HG02885 (cell line): ENCODE measurements at regions not wholly inside any gene's neighbourhood (a gene's known extent, or its start where the extent isn't known, plus 50 kb on each side); places are given as distances from the start of the nearest gene placed in this dataset.

Experiments used
- ATAC-seq: cut with Tn5 transposase; IDR thresholded peaks from one replicate; pipeline ENCODE4 v1.9.1; 2021; ENCODE audit warnings: mild to moderate bottlenecking; ENCODE audit not compliant: unreplicated experiment, poor library complexity

DNA sequence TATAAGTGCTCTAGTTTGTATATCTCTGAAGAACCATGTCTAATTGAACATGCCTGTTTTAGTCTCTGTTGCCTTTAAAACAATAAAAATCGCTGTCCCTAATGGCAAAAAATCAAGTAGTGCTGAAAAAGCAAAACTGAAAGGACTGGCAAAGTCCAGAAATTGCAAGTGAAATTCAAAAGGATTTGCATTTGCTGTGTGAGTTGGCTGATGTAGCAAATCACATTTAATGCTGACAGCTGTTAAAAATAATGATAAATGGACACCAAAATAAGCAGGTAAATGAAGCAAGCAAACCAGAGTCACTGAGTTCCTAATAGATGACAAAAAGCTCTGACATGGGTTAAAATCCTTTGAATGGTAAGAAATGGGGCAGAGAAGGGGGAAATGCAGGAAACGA is 874.1 kb downstream of the GRM8 start:
- ATAC-seq, result no peak

DNA sequence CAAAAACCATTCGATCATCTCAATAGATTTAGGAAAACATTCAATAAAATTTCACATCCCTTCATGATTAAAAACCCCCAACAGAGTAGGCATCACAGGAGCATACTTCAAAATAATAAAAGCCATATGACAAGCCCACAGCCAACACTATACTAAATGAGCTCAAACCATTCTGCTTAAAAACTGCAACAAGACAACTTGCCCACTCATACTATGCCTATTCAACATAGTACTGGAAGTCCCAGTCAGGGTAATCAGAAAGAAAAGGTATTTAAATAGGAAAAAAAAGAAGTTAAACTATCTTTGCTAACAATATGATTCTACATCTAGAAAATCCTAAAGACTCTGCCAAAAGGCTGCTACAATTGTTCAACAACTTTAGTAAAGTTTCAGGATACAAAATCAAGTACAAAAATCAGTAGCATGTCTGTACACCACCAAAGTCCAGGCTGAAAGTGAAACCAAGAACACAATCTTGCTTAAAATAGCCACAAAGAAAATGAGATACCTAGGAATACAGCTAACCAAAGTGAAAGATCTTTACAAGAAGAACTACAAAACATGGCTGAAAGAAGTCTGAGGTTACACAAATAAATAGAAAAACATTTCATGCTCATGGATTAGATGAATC is 882.6 kb downstream of the GRM8 start:
- peak; percentile 46 for ATAC-seq

DNA sequence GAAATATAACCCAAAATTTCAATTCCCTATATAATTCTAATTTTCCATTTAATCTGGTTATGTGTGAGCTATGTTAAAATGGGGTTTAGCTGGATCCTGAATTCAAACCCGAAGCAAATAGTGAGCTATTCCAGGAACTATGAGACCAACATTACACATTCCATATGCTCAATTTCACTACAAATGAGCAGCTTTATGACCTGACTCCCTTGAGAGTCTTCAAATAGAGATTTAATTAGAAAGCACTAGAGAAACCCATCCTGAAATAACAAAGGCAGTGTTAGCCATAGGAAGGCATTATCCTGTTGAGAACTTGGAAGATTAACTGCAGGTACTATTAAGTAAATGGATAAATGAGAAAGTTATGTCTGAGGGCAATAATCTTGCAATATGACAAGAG is 890.0 kb downstream of the GRM8 start:
- ATAC-seq, result no peak

DNA sequence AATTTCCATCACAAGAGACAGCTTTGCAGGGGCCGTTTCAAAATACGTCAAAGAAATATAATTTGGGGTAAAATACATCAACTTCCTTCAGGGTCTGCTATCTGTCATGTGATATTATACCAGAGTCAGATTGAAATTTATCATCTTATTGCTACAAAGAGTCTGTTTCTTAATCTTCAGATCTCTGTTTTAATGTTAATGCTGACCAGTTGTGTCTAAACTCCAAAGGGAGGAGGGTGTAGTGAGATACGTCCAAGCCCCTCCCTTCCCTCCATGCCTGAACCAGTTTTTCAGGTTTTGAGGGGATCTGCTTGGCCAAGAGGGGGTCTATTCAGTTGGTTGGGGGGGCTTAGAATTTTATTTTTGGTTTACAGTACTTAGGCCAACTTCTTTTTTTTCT is 891.6 kb downstream of the GRM8 start:
- ATAC-seq, result no peak

DNA sequence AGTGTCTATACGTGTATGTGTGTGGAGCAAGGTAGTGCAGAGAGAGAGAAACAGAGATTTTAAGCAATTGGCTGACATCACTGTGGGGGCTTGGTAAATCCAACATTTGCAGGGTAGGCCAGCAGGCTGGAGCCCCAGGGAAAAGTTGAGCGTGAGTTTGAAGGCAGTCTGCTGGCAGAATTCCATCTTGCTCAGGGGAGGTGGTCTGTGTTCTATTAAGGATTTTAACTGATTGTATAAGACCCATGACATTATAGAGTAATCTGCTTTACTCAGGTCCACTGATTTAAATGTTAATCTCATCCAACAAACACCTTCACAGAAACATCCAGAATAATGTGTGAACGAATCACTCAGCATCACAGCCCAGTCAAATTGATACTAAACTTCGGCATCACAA is 912.9 kb downstream of the GRM8 start:
- no peak for ATAC-seq

DNA sequence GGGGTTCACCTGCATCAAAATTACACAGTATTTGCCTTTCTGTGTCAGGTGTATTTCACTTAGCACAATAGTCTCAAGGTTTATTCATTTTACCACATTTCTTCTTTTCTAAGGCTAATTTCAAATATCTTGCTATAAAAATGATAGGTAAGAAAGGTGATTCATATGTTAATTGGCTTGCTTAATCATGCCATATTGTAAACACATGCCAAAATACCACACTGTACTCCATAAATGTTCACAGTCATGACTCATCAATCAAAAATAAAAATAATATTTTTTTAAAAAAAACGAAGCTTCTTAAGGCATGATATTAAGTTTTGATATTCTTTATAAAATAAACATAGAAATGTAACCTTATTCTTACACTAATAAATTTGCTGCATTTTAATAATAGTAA is 947.1 kb downstream of the GRM8 start:
- no peak for ATAC-seq

DNA sequence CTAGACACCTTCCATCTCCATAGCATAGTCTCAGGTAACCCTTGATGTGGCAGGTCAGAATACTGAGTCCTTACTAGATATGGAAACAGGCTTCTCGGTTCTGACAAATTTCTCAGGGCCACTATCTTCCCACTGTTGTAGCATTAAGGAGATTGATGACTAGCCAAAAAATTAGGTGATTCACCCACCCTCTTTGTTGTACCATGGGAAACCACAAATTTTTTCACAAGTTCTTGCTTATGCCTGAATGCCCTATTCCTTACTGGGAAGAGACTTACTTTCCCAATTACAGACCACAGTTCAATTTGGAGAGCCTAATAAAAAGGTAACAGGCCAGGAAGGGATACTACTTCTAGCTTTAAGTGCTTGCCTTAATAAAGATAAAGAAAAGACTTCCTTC is 948.8 kb downstream of the GRM8 start:
- ATAC-seq, result no peak

DNA sequence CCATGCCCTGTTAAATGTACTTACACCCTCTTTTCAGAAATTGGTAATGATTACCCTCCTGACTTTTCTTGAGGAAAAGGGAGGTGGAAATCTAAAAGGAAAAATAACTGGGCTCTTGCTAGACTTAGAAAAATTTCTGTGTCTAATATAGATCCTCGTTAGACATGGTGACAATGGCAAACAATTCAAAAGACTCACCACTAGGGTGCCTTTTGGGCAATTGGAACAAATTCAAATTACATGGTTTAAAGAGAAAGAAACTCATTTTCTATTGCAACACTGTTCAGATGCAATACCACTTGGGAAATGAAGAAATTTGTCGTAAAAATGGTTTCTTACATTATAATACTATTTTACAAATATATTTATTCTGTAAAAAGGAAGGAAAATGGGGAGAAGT is 950.1 kb downstream of the GRM8 start:
- no peak for ATAC-seq

DNA sequence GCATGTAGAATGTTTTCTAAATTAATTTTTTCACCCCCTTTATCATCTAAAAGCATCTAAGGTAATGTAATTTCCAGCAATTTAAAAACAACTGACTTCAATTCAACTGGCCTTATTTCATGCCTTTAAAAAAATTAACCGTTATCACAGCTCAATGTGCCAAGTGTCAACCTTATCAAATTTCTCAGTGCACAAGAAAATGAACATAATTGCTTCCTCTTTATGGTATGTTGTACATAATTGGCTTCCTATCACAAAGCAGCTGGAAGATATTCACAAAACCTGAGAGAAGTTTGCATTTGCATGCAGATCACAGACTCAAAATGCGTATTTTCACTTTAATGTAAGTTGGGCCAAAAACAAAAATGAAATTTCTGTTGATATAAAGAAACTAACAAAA is 966.4 kb downstream of the GRM8 start:
- ATAC-seq, result no peak

DNA sequence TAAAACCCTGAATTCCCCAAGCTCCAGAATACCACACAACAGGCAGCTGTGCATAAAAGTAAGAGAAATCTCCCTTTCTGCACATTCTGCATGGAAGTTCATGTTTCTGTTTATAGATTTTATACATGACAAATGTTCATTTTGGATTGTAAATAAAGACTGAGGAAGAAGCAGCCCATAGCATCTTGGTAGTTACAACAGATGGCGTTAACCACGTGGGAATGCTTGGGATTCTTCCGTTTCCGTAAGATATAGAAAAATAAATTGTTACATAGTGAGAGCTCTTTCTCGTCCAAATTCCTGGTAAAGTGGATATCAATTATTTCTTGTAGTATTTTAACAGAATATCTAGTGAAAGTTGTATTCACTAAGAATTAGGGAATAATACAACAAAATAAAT is 1016.5 kb downstream of the GRM8 start:
- no peak for ATAC-seq

DNA sequence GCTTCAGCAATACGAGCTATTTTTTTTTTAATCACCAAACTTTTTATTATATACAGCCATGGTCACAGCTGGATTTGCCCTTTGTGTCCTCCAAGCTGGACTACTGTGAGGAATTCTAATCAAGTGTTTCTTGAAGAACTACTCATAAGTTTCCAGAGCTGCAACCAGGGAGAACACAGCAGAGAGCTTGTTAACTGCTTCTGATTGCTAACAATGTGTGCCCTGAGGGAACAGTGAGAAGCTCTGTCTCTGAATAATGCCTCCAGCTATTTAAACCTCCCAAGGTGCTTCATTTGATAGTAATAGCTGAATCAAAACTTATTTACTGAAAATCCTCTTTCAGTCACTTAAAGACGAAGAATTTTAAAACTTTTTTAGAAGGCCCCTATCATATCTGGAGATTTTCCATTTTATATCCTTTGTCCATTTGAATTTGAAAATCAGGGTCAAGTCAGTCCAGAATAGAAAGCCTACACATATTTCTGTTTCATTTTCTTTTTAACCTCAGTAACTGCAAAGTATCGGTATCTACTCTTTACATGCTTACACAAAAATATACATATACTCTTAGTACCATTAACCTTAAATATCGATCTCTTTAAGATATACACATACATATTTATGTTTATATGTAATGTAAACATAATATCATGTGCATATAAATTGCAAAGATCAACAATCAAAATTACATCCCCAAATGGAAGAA is 1024.2 kb downstream of the GRM8 start:
- ATAC-seq, result no peak

DNA sequence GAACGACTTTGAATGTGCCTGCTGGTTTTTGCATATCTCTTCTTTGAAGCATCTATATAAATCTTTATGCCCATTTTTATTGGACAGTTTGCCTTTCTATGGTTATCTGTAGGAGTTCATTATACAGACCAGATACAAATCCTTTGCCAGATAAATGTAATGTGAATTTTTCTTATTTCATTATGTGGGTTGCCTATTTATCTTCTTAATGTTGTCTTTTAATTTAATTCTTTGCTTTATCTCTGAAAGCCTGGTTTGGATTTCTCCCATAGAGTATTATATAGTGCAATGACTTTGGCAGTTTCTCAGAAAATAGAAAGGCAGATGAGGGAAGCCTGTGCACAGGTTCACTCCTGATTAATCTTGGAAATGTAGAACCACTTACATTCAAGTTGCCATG is 1025.1 kb downstream of the GRM8 start:
- no peak for ATAC-seq

DNA sequence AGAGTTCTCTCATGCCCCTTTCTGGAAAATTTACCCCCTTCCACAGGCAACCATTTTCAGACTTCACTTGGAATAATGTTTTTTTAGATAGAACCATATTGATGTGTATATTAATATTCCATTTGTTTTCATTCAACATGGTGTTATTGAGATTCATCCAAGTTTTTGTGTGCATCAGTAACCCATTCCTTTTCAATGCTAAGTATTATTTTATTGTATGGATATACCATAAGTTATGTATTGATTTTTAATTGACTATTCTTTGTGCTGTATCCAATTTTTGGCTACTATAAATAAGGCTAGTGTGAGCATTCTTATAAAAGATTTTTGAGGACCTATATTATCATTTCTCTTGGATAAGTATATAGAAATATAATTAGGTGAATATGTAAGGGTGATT is 1025.7 kb downstream of the GRM8 start:
- no peak for ATAC-seq

DNA sequence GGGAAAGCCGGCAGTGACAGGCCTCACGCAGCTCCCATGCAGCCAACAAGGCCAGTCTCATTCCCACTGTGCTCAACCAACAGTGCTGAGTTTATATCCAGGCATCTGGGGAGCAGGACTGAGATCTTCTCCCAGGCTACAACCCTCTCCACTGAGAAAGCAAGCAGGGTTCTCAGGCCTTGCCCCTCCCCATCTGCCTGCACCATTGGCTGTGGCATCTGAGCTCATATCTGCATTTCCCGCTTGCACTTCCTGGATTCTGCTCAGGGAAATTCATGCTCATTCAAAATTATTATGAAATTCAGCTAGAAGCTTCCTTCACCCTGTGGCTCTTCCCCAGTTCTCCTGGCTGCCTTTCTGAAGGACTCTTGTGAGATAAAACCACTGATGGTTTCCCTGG is 1029.0 kb downstream of the GRM8 start:
- ATAC-seq, result no peak

DNA sequence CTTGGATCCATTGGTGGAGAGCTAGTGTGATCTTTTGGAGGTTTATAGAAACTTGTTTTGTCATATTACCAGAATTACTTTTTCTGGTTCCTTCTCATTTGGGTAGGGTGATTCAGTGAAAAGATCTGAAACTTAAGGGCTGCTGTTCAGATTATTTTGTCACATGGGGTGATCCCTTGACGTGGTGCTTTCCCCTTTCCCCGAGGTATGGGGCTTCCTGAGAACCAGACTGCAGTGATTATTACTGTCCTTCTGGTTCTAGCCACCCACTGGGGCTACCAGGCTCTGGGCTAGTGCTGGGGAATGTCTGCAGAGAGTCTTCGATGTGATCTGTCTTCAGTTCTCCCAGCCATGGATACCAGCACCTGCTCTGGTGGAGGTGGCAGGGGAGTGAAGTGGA is 1030.0 kb downstream of the GRM8 start:
- ATAC-seq, result no peak

DNA sequence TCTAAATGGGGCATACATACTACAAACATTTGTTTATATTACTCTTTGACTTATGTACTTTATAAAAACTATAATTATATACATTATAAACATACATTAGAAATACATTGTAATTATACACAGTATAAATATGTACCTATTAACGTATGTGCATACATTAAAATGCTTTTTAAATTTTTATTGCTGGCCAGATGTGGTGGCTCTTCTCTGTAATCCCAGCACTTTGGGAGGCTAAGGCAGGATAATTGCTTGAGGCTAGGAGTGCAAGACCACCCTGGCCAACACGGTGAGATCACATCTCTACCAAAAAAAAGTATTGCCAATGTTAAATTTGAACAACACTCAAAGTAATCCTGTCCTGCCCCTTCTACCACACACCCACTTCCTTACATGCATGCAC is 1037.0 kb downstream of the GRM8 start:
- no peak for ATAC-seq

DNA sequence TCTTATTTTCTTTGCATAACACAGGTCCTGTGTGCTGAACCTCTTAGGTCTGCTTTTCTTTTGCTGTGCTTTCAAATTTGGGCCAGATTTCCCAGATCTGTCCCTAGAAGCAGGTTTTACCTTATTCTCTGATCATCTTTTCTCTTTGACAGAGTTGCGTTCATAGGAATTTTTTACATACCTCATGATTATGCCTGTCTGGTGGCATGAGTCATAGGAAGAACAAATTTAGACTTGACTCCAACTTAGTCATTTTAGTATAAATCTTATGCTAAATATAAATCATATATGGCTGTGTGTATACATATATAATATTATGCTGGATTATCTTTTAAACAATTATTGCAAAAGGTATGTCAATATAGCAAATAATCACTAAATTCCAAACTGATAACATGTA is 1038.9 kb downstream of the GRM8 start:
- no peak for ATAC-seq

DNA sequence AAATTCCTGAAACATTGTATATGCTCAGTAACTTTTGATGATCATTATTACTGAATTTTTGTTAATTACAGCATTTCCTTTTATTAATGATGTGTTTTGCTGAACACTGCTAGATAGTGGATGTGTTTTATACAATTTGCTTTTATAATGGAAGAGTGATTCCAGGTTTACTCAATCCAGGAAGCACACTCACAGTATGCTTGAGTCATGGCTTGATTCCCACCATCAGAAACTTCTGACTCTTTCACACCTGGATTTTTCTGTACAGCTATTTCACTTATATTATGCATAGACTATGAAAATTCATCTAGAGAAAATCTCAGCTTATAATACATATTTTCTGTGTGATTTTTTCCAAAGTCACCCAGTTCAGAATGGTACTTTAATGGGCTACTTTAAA is 1040.9 kb downstream of the GRM8 start:
- no peak for ATAC-seq

DNA sequence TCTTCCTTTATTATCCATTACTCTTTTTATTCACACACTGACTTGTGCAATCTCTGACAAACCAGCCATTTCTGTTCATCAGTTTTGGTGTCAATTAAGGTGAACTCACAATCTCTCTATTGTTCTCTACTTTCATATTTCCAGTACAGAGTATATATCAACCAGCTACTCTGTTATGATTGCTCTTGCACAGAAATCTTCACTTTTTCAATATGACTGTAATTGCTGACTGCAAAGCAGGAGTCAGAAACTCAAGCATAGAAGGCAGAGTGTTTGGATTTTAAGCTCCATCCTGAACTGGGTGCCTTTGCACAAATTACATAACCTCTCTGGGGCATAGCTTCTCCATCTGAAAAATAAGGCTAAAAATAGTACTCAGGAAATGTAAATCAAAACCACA is 1042.0 kb downstream of the GRM8 start:
- peak; percentile 75 for ATAC-seq

DNA sequence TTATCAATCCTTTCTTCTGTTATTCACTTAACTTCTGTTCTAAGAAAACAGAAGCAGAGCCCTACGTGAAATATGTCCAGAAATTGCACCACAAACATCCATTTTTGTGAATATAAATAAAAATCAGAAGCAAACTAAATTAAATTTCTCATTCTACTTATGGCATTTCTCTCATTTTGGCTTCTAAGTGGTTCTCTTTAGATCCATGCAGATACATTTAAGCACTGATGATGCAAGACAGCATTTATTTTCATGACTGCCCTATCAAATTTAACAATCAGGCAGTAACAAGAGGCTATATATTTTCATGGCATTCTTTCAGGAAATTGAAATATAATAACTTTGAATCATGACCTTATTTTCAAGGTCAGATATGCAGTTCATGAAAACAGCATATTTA is 1049.6 kb downstream of the GRM8 start:
- ATAC-seq, result no peak

DNA sequence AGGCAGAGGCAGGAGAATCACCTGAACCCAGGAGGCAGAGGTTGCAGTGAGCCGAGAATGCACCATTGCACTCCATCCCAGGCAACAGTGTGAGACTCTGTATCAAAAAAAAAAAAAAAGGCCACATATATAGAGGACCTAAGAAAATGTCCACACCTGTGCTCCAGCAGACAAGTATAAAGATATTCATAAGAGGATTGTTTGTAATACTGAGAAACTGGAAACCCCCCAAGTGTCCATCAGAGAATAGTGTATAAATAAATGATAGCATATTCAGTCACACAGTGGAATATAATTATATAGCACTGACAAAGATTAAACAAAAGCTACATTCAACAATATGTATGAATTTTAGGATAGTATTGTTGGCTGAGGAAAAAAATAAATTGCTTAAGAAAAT is 1050.6 kb downstream of the GRM8 start:
- ATAC-seq, result no peak

DNA sequence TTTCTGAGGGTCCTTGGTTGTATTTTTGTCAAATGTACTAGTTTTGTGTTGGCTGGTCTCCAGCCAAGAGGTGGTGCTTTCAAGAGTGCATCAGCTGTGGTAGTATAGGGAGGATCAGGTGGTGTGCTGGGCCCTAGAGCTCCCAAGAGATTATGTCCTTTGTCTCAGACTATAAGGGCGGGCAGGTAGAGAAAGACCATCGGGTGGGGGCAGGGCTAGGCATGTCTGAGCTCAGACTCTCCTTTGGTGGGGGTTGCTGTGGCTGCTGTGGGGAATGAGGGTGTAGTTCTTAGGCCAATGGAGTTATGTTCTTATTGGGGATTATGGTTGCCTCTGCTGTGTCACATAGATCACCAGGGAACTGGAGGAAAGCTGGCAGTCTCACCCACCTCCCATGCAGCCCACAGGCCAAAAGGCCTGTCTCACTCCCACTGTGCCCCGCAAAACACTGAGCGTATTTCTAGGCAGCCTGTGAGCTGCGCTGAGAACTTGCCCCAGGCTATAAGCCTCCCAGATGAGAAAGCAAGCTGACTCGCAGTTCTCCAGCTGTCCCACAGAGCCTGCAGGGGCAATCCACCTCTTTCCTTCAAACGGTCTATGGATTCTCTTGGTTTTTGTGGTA is 1066.7 kb downstream of the GRM8 start:
- no peak for ATAC-seq
